ENCODE measurements at regions not wholly inside any gene's neighbourhood (a gene's known extent, or its start where the extent isn't known, plus 50 kb on each side); places are given as distances from the start of the nearest gene placed in this dataset.

DNA sequence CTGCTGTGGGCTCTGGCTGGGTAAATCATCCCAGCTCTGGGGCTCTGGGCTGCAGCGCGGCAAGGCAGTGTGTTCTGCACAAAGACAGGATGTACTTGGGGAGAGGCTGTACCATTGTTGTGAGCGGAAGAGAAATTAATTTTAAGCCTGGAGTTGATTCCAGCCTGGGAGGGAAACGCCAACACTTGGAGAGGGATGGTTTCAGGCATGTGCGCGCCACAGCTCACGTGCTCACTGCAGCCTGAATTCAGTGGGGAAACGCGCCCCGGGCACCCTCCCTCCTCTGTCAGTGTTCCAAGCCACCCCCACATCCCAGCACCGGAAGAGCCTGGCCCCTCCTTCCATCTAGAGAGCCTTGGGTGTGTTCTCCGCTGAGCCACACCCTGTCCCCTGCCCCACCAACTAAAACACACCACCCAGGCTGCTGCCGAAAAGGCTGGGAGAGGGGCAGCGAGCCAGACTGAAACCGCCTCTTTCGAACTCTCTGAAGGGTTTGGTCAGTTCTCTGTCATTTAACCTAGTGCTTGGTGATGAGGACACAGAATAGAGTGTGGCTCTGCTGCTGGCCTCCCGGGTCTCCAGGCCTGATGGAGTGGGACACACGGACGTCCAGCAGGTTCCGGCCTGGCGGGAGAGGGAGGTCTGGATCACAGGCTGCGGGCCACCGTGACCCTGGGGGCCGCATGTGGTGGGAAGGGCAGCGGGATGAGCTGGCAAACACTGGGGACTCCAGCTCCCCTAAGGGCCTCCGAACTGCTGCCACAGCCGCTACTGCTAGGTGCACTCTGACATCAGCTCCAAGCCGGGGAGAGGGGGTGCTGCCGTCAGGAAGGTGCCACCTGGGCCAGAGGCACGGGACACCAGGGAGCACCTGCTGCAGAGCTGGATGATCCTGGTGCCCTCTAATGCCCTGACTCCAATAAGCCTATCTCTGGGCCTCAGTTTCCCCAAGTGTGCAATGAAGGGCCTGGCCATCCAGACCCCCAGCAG lies 230.8 kb downstream of the CTTN start:
- CTCF ChIA-PET: no interaction called here

More for the DNA sequence above, 230.8 kb downstream of the CTTN start:
- no peaks in the 10 kb centered on the region for H3F3A ChIP-seq (replicated peaks; ENCODE audit: insufficient read depth)
- TF ChIP-seq FOSL2 (IDR thresholded peaks at IDR 0.05; ENCODE audit: borderline replicate concordance, low read depth) (no peak), SMC3 (IDR thresholded peaks at IDR 0.05; ENCODE audit: low read depth, low read length) (no peak), EP300 (IDR thresholded peaks at IDR 0.05; ENCODE audit: borderline replicate concordance in 1 of 2, low read depth in 1 of 2, low read length in 1 of 2) (no peak), TEAD4 (IDR thresholded peaks at IDR 0.05; ENCODE audit: borderline replicate concordance, insufficient read depth) (no peak), MXI1 (IDR thresholded peaks at IDR 0.05; ENCODE audit: low read depth, low read length) (no peak), REST (IDR thresholded peaks at IDR 0.05; ENCODE audit: low read depth, low read length) (no peak), EZH2phosphoT487 (IDR thresholded peaks at IDR 0.05; ENCODE audit: borderline replicate concordance, low read depth) (no peak), JUND (IDR thresholded peaks at IDR 0.05) (no peak), TAF1 (IDR thresholded peaks at IDR 0.05; ENCODE audit: borderline replicate concordance, low read depth, low read length) (no peak)
- TF ChIP-seq, protein P1, sequence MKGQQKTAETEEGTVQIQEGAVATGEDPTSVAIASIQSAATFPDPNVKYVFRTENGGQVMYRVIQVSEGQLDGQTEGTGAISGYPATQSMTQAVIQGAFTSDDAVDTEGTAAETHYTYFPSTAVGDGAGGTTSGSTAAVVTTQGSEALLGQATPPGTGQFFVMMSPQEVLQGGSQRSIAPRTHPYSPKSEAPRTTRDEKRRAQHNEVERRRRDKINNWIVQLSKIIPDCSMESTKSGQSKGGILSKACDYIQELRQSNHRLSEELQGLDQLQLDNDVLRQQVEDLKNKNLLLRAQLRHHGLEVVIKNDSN (IDR thresholded peaks at IDR 0.05; ENCODE audit: borderline replicate concordance, low read depth): no peak
- TF ChIP-seq, protein P2, sequence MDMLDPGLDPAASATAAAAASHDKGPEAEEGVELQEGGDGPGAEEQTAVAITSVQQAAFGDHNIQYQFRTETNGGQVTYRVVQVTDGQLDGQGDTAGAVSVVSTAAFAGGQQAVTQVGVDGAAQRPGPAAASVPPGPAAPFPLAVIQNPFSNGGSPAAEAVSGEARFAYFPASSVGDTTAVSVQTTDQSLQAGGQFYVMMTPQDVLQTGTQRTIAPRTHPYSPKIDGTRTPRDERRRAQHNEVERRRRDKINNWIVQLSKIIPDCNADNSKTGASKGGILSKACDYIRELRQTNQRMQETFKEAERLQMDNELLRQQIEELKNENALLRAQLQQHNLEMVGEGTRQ (IDR thresholded peaks at IDR 0.05; ENCODE audit: borderline replicate concordance, low read depth, low read length): no peak
- no peak overlapping the region for H3K4me3 ChIP-seq (ENCODE audit: low read depth in 2 of 2, low read length in 1 of 2)
- 67% methylated on average over 16 of the region's 30 CpGs for WGBS (ENCODE audit: low lambda C conversion rate)
- H2AFZ ChIP-seq (ENCODE audit: low read depth): no peak overlapping the region
- no peak overlapping the region for H3K4me2 ChIP-seq
- POLR2A ChIA-PET: no interaction called here
- no peaks in the 10 kb centered on the region for H3K27me3 ChIP-seq (ENCODE audit: insufficient read depth)
- H3K36me3 ChIP-seq (replicated peaks in 1 of 2; ENCODE audit: control insufficient read depth in 1 of 2, insufficient read depth in 2 of 2, low read length in 1 of 2): no peaks in the 10 kb centered on the region
- H4K20me1 ChIP-seq (ENCODE audit: insufficient read depth): no peaks in the 10 kb centered on the region
- H3K27ac ChIP-seq (ENCODE audit: low read depth in 2 of 2, low read length in 1 of 2): no peak overlapping the region; a peak in 1 of 4 replicates
- no peaks in the 10 kb centered on the region for H3K9me3 ChIP-seq
- H3K9ac ChIP-seq: no peak overlapping the region
- no peaks in the 10 kb centered on the region for H3K79me2 ChIP-seq (ENCODE audit: insufficient read depth)
- DNase-seq: peak; percentile 64
- peaks cover 0 to 27% of the 10 kb centered on the region in 2 experiments; a peak in 1 of 4 replicates for H3K4me1 ChIP-seq (ENCODE audit: control insufficient read depth in 1 of 2, insufficient read depth in 2 of 2, low read depth in 1 of 2, low read length in 1 of 2)
- no peaks in the 10 kb centered on the region for H3K9me2 ChIP-seq

Measured in SK-N-SH (cell line).